HG03175 (cell line): ENCODE measurements at regions not wholly inside any gene's neighbourhood (a gene's known extent, or its start where the extent isn't known, plus 50 kb on each side); places are given as distances from the start of the nearest gene placed in this dataset.

Experiments
- ATAC-seq: cut with Tn5 transposase; IDR thresholded peaks from one replicate; pipeline ENCODE4 v1.9.1; 2021; ENCODE audit warnings: mild to moderate bottlenecking, moderate library complexity; ENCODE audit not compliant: unreplicated experiment

- no peak for ATAC-seq
These were observed 87.3 kb upstream of the LRIG3 start for GRCh38 chr12:59007620-59008019.

DNA sequence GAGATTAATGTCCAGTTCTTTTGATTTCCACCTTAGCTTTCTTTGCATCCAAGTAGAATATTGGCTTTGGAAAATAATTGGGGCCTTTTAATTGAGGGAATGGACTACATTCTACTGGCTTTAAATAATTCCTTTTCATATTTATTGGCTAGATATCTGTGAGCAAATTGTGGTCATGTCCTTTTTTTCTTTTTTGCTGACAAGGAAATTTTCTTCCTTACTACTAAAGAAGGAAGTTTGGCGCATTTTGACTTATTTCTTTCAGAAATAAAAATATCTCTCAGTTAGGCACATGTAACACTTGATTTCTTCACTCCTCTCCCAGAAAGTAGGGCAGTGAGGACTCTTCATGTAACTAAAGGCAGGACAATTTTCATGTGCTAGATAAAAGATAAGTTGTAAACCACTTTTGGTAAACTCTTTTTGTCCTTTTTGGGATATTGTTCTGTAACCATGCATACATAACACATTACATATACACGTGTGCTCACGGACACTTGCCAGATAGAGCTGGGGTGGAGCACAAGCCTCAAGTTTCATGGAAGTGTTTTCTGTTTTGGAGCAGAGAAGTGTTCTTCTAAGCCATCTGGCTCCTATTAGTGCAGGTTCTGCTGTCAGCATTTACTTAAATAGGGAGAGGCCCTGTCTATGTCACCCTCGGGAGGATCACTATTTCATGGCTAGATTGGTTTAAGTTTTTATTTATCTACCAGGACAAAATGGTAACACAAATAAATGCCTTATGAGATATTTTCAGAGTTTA is 85.1 kb upstream of the LRIG3 start:
- no peak for ATAC-seq

GRCh38 chr12:59004456-59004855 is 84.2 kb upstream of the LRIG3 start:
- ATAC-seq, result no peak

- ATAC-seq, result no peak
These were observed 75.5 kb upstream of the LRIG3 start for GRCh38 chr12:58995666-58996363.

DNA sequence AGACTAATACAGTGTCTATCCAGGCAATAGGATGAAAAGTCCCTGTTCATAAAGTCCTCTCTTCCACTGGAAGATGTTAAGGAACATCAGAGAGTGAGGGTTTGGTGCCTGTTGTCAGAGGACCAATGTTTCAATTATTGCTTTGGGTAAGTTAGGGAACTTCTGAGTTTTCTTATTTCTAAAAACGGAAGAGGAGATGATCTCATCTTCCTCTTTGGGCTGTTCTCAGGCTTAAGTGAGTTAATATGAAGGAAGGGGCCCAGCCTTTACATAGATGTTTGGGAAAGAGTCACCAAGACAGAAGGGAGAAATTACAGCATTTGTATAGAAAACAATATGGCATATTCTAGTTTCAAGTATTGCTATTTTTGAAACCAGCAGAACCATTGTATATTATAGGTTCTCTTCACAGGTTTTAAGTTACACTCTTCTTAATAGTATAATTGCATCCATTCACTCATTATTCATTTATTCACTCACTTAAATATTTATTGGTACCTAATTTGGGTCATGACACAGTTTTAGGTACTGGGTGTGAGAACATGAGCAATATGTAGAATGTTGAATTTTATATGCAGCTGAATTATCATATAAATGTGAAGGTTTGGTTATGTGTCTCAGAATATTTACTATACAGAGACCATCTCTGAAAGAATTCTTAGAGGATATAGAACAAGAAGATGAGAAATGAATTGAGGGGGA is 68.5 kb upstream of the LRIG3 start:
- no peak for ATAC-seq

- no peak for ATAC-seq
These were observed 61.7 kb upstream of the LRIG3 start for GRCh38 chr12:58981961-58982360.

DNA sequence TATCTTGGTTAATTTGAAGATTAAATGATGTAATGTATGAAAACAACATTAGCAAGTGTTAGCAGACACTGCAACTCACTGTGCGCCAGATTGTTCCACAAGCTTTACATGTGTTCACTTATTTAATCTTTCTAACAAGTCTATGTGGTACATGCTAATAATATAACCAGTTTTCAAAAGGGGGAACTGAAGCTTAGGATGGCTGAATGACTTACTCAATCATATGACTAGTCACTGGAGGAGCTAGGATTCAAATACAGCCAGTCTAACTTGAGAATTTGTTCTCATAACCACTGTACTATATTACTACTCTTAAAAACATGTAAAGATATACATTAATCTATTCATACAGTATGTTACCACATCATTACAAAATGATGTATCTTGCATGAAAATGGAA is 60.5 kb upstream of the LRIG3 start:
- no peak for ATAC-seq

GRCh38 chr12:58978717-58979116 is 58.4 kb upstream of the LRIG3 start:
- ATAC-seq, result no peak

DNA sequence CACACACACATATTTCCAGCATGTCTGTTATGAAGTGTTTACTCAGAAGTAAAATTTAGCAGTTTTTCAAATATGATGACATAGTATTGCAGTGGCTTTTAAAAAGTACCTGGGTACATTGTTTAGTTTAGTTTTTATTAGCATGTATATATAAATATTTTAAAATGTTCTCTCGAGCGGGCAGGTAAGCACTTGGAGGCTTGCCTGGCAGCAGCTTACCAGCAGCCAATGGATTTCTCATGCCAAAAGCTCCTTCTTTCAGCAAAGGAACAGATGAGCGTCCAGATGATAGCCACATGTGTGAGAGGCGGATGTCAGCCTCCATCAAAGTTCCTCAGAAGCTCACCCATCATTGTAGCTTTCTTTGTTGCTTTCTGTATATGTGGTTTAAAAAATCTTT is 57.2 kb upstream of the LRIG3 start:
- no peak for ATAC-seq

DNA sequence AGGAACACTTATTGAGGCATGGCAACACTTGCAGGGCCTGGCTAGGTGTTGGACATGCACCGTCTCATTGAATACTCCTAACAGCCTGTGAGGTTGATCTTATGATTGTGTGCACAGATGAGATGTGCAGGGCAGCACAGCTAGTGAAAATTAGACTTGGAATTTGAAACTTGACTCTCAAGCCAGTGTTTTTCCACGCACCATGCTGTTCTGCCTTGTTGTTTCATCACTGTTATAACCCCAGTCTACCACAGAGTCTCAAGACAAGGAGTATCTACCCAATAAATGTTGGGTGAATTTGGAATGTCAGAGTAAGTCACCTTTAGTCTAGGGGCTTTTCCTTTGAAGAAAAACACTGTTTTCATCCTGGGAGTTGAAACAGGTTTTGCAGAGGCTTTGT is 55.8 kb upstream of the LRIG3 start:
- ATAC-seq, result no peak
